GM23338 (cell line): ENCODE measurements at regions not wholly inside any gene's neighbourhood (a gene's known extent, or its start where the extent isn't known, plus 50 kb on each side); places are given as distances from the start of the nearest gene placed in this dataset.
"Not testable (repeated sequence)": the region's sequence is repeated elsewhere in the genome, so short reads cannot be mapped to it uniquely, and the experiment has no call there.

Source experiments
- CREB1 ChIP-seq: fragments of 250-450 bp; sonication (Bioruptor Pico); IDR thresholded peaks from 2 replicates; pipeline ENCODE4 v1.5.0; 2020; ENCODE audit warnings: low read depth, mild to moderate bottlenecking, moderate library complexity
- CTCF ChIP-seq, 2 experiments: fragments of 200-600 bp in 1 of 2; sonication (generic) in 1 of 2; conservative IDR thresholded peaks; 2 replicates each; pipeline versions ENCODE4 v1.5.1 to v1.6.1; 2016 to 2017; ENCODE audit warnings: antibody characterized with exemption in 2 of 2, low read depth in 2 of 2, mild to moderate bottlenecking in 2 of 2, moderate library complexity in 1 of 2
- EZH2 ChIP-seq: fragments of 200-600 bp; sonication (generic); IDR thresholded peaks from one replicate; pipeline ENCODE4 v1.8.0; 2017; ENCODE audit warnings: antibody characterized with exemption, mild to moderate bottlenecking, low read depth; ENCODE audit not compliant: unreplicated experiment
- EZH2phosphoT487 ChIP-seq: fragments of 200-600 bp; sonication (generic); IDR thresholded peaks from one replicate; pipeline ENCODE4 v1.8.1; 2018; ENCODE audit warnings: antibody characterized with exemption; ENCODE audit not compliant: unreplicated experiment
- JUNB ChIP-seq: IDR thresholded peaks from one replicate; pipeline ENCODE4 v1.6.1; 2016; ENCODE audit warnings: antibody characterized with exemption; ENCODE audit not compliant: unreplicated experiment
- POLR2AphosphoS5 ChIP-seq: IDR thresholded peaks from 2 replicates; pipeline ENCODE4 v1.6.1; 2016; ENCODE audit warnings: antibody characterized with exemption, low read depth
- REST ChIP-seq: IDR thresholded peaks from one replicate; pipeline ENCODE4 v1.6.1; 2018; ENCODE audit warnings: antibody characterized with exemption; ENCODE audit not compliant: unreplicated experiment
- ZNF114 ChIP-seq: fragments of 250-450 bp; sonication (Bioruptor Pico); IDR thresholded peaks from 2 replicates; pipeline ENCODE4 v1.5.0; 2020; ENCODE audit warnings: mild to moderate bottlenecking, moderate library complexity

GRCh38 chr1:244334315-244334714 lies 117.4 kb downstream of the ADSS2 start:
- TF ChIP-seq CTCF (conservative IDR thresholded peaks at IDR 0.05; ENCODE audit: low read depth in 2 of 2); REST; EZH2phosphoT487; EZH2; CREB1 (CRISPR knock-in tag); POLR2AphosphoS5; JUNB; ZNF114 (CRISPR knock-in tag): not testable (repeated sequence)
